Lower lobe of right lung (tissue), 2 donors: ENCODE measurements at regions not wholly inside any gene's neighbourhood (a gene's known extent, or its start where the extent isn't known, plus 50 kb on each side); places are given as distances from the start of the nearest gene placed in this dataset.

Experiments
- ATAC-seq, 2 donors: fragments of 200-7000 bp; cut with Tn5 transposase; one replicate each; pipeline ENCODE4 v1.9.1; 2020 to 2022; ENCODE audit warnings: mild to moderate bottlenecking in 2 of 2, moderate library complexity in 2 of 2
- DNase-seq: peaks from one replicate; pipeline ENCODE4 v3.0.0-alpha.2; 2020
- H3K27ac ChIP-seq: fragments of 200-600 bp; one replicate; pipeline ENCODE4 v1.8.0; 2022
- H3K27me3 ChIP-seq: fragments of 200-600 bp; one replicate; pipeline ENCODE4 v1.8.0; 2022; ENCODE audit warnings: low read depth
- H3K36me3 ChIP-seq: fragments of 200-600 bp; one replicate; pipeline ENCODE4 v1.8.0; 2022; ENCODE audit warnings: mild to moderate bottlenecking
- H3K4me1 ChIP-seq: fragments of 200-600 bp; one replicate; pipeline ENCODE4 v1.8.0; 2022
- H3K4me3 ChIP-seq: fragments of 200-600 bp; one replicate; pipeline ENCODE4 v1.8.0; 2022; ENCODE audit warnings: mild to moderate bottlenecking
- H3K9me3 ChIP-seq: fragments of 200-600 bp; one replicate; pipeline ENCODE4 v1.8.0; 2022
- CTCF ChIP-seq: fragments of 200-600 bp; IDR thresholded peaks from one replicate; pipeline ENCODE4 v1.8.0; 2022; ENCODE audit warnings: antibody characterized with exemption, mild to moderate bottlenecking
- intact Hi-C: fragments of 100-400 bp; cut with DNase I; formaldehyde crosslinking; loops from one replicate; pipeline ENCODE4 v1.11.0; 2022
- donor health status: DM: no; HTN: yes; CAD: no; lungs with severe emphysema.

- intact Hi-C loops: no loop called here
- ATAC-seq (no peak), DNase-seq (no peak)
- Histone ChIP-seq H3K27me3 (no peaks in the 10 kb centered on the region), H3K4me1 (no peaks in the 10 kb centered on the region), H3K36me3 (no peaks in the 10 kb centered on the region), H3K4me3 (no peak overlapping the region), H3K27ac (no peak overlapping the region), H3K9me3 (no peaks in the 10 kb centered on the region)
- TF ChIP-seq CTCF: no peak
Measured at GRCh38 chr2:11009891-11010290, 98.2 kb downstream of the KCNF1 start.

- no peaks in the 10 kb centered on the region for H3K4me1 ChIP-seq
- no peak overlapping the region for H3K4me3 ChIP-seq
- ATAC-seq (no peak), DNase-seq (no peak)
- H3K36me3 ChIP-seq: no peaks in the 10 kb centered on the region
- H3K27ac ChIP-seq: no peak overlapping the region
- no peaks in the 10 kb centered on the region for H3K9me3 ChIP-seq
- no peaks in the 10 kb centered on the region for H3K27me3 ChIP-seq
- intact Hi-C loops: no loop called here
- TF ChIP-seq CTCF: no peak
Measured at GRCh38 chr2:11011359-11011758, 99.6 kb downstream of the KCNF1 start.

- H3K9me3 ChIP-seq: no peaks in the 10 kb centered on the region
- no peak for TF ChIP-seq CTCF
- no peaks in the 10 kb centered on the region for H3K4me1 ChIP-seq
- H3K36me3 ChIP-seq: no peaks in the 10 kb centered on the region
- no peaks in the 10 kb centered on the region for H3K27me3 ChIP-seq
- intact Hi-C loops: no loop called here
- H3K4me3 ChIP-seq: no peak overlapping the region
- ATAC-seq (no peak), DNase-seq (no peak)
- H3K27ac ChIP-seq: no peak overlapping the region
Measured at GRCh38 chr2:11012131-11012693, 100.5 kb downstream of the KCNF1 start.

- Histone ChIP-seq H3K27me3 (no peaks in the 10 kb centered on the region), H3K4me3 (no peak overlapping the region), H3K36me3 (no peaks in the 10 kb centered on the region), H3K9me3 (no peaks in the 10 kb centered on the region), H3K4me1 (no peaks in the 10 kb centered on the region), H3K27ac (no peak overlapping the region)
- no peak for ATAC-seq
- no peak for TF ChIP-seq CTCF
- intact Hi-C loops: no loop called here
- DNase-seq: no peak
Measured at GRCh38 chr2:11013196-11013595, 101.5 kb downstream of the KCNF1 start.

- H3K36me3 ChIP-seq: no peaks in the 10 kb centered on the region
- H3K4me3 ChIP-seq: no peak overlapping the region
- no peak for TF ChIP-seq CTCF
- no peaks in the 10 kb centered on the region for H3K27me3 ChIP-seq
- DNase-seq (no peak), ATAC-seq (no peak)
- H3K9me3 ChIP-seq: no peaks in the 10 kb centered on the region
- H3K4me1 ChIP-seq: no peaks in the 10 kb centered on the region
- intact Hi-C loops: no loop called here
- no peak overlapping the region for H3K27ac ChIP-seq
Measured at GRCh38 chr2:11014026-11014425, 102.3 kb downstream of the KCNF1 start.
